Lung (tissue), 11 donors: ENCODE measurements at regions not wholly inside any gene's neighbourhood (a gene's known extent, or its start where the extent isn't known, plus 50 kb on each side); places are given as distances from the start of the nearest gene placed in this dataset.

Source experiments
- ATAC-seq: fragments of 200-7000 bp; cut with Tn5 transposase; one replicate; pipeline ENCODE4 v1.9.1; 2020; ENCODE audit warnings: moderate number of reproducible peaks; ENCODE audit not compliant: insufficient read depth, low FRiP score
- DNase-seq, 3 donors: peaks; one replicate each; pipeline ENCODE4 v3.0.0-alpha.2; 2013 to 2017
- H3K27ac ChIP-seq, 2 donors: one replicate each; pipeline ENCODE4 v1.5.1; 2013; ENCODE audit warnings: mild to moderate bottlenecking in 2 of 2, moderate library complexity in 2 of 2, control low read depth in 1 of 2, inconsistent platforms in 1 of 2, low read depth in 1 of 2, low read length in 1 of 2
- H3K27me3 ChIP-seq, 3 donors: one replicate each; pipeline ENCODE4 v1.5.1; 2013; ENCODE audit warnings: low read length in 2 of 3; ENCODE audit not compliant: control insufficient read depth in 3 of 3, insufficient read depth in 3 of 3
- H3K36me3 ChIP-seq, 4 donors: one replicate each; pipeline ENCODE4 v1.5.1; 2013; ENCODE audit warnings: low read length in 4 of 4, mild to moderate bottlenecking in 1 of 4, moderate library complexity in 1 of 4; ENCODE audit not compliant: control insufficient read depth in 4 of 4, insufficient read depth in 4 of 4
- H3K4me1 ChIP-seq, 5 donors: one replicate each; pipeline ENCODE4 v1.5.1; 2013; ENCODE audit warnings: low read length in 5 of 5, mild to moderate bottlenecking in 2 of 5, moderate library complexity in 1 of 5; ENCODE audit not compliant: control insufficient read depth in 5 of 5, insufficient read depth in 5 of 5
- H3K4me3 ChIP-seq: one replicate; pipeline ENCODE4 v1.5.1; 2013; ENCODE audit warnings: mild to moderate bottlenecking, control low read depth, moderate library complexity
- H3K9ac ChIP-seq, 2 donors: one replicate each; pipeline ENCODE4 v1.5.1; 2013; ENCODE audit warnings: low read length in 2 of 2, control low read depth in 1 of 2; ENCODE audit not compliant: insufficient read depth in 1 of 2
- H3K9me3 ChIP-seq, 4 donors: one replicate each; pipeline ENCODE4 v1.5.1; 2013; ENCODE audit warnings: low read length in 3 of 4, mild to moderate bottlenecking in 1 of 4, moderate library complexity in 1 of 4; ENCODE audit not compliant: control insufficient read depth in 4 of 4, insufficient read depth in 3 of 4
- CTCF ChIP-seq: IDR thresholded peaks from 2 replicates; pipeline ENCODE4 v1.5.1; 2012; ENCODE audit warnings: mild to moderate bottlenecking; ENCODE audit errors: control extremely low read depth, extremely low read depth
- WGBS, 2 donors: extraction: QIAGEN DNeasy Blood & Tissue Kit; methylation state at CpG; one replicate each; pipeline ENCODE4 v1.1.7; 2013; 5-methylcytosine and 5-hydroxymethylcytosine counted together
- donor health status: control.
- donor health status: control.
- donor health status: Bipolar disorder and iron deficiency.
- donor health status: healthy.
- donor health status: DM: yes; HTN: yes; CAD: no.

GRCh38 chr6:18724056-18724455 is 336.9 kb downstream of the RNF144B start:
- no peaks in the 10 kb centered on the region for H3K9me3 ChIP-seq
- no peak overlapping the region for H3K9ac ChIP-seq
- WGBS, 2 donors, result 88% methylated on average over 3 of the region's 3 CpGs
- H3K27ac ChIP-seq, result no peak overlapping the region
- no peak for TF ChIP-seq CTCF
- ATAC-seq, result no peak
- no peaks in the 10 kb centered on the region for H3K4me1 ChIP-seq
- no peak for DNase-seq
- no peaks in the 10 kb centered on the region for H3K36me3 ChIP-seq
- no peak overlapping the region for H3K4me3 ChIP-seq
- H3K27me3 ChIP-seq, result no peaks in the 10 kb centered on the region

GRCh38 chr6:18725449-18725848 is 338.3 kb downstream of the RNF144B start:
- DNase-seq (no peak), ATAC-seq (no peak)
- H3K27me3 ChIP-seq, result no peaks in the 10 kb centered on the region
- H3K9ac ChIP-seq, result no peak overlapping the region
- WGBS, 2 donors, result 85 to 89% methylated on average over 2 of the region's 2 CpGs
- TF ChIP-seq CTCF, result no peak
- H3K9me3 ChIP-seq, result no peaks in the 10 kb centered on the region
- H3K36me3 ChIP-seq, result no peaks in the 10 kb centered on the region
- no peaks in the 10 kb centered on the region for H3K4me1 ChIP-seq
- no peak overlapping the region for H3K4me3 ChIP-seq
- no peak overlapping the region for H3K27ac ChIP-seq

- Histone ChIP-seq H3K27ac (no peak overlapping the region), H3K4me3 (no peak overlapping the region), H3K9ac (no peak overlapping the region), H3K4me1 (no peaks in the 10 kb centered on the region), H3K36me3 (no peaks in the 10 kb centered on the region), H3K9me3 (peaks cover 0 to 7% (median 0%) of the 10 kb centered on the region in 4 donors), H3K27me3 (no peaks in the 10 kb centered on the region)
- no peak for DNase-seq
- TF ChIP-seq CTCF, result no peak
- ATAC-seq, result no peak
- 85 to 97% methylated on average over 1 of the region's 1 CpG for WGBS, 2 donors
Observed at GRCh38 chr6:18733921-18734550, 346.9 kb downstream of the RNF144B start.

- DNase-seq, result no peak
- Histone ChIP-seq H3K9ac (no peak overlapping the region), H3K4me1 (no peaks in the 10 kb centered on the region), H3K36me3 (no peaks in the 10 kb centered on the region), H3K9me3 (peaks cover 0 to 2% (median 0%) of the 10 kb centered on the region in 4 donors), H3K4me3 (no peak overlapping the region), H3K27ac (no peak overlapping the region), H3K27me3 (no peaks in the 10 kb centered on the region)
- 84 to 88% methylated on average over 4 of the region's 4 CpGs for WGBS, 2 donors
- no peak for ATAC-seq
- TF ChIP-seq CTCF, result no peak
Observed at GRCh38 chr6:18741741-18742140, 354.6 kb downstream of the RNF144B start.
